Ascending aorta (tissue), 2 donors: ENCODE measurements at regions not wholly inside any gene's neighbourhood (a gene's known extent, or its start where the extent isn't known, plus 50 kb on each side); places are given as distances from the start of the nearest gene placed in this dataset.
A peak's percentile ranks its signal among the peaks of the same experiment; 100 is the strongest.

ENCODE experiments used
- DNase-seq, 2 donors: peaks; one replicate each; pipeline ENCODE4 v3.0.0-alpha.2; 2019; ENCODE audit warnings: low spot score in 2 of 2
- H3K27ac ChIP-seq, 2 donors: fragments of 200-600 bp; sonication (generic); one replicate each; pipeline ENCODE4 v1.5.1; 2016 to 2017; ENCODE audit warnings: mild to moderate bottlenecking in 1 of 2
- H3K27me3 ChIP-seq: fragments of 200-600 bp; sonication (generic); one replicate; pipeline ENCODE4 v1.5.1; 2017
- H3K36me3 ChIP-seq, 2 donors: fragments of 200-600 bp; sonication (generic); one replicate each; pipeline ENCODE4 v1.5.1; 2016
- H3K4me1 ChIP-seq, 2 donors: fragments of 200-600 bp; sonication (generic); one replicate each; pipeline ENCODE4 v1.5.1; 2016 to 2017; ENCODE audit warnings: mild to moderate bottlenecking in 1 of 2
- H3K4me3 ChIP-seq, 2 donors: fragments of 200-600 bp; sonication (generic); one replicate each; pipeline ENCODE4 v1.5.1; 2016 to 2017; ENCODE audit warnings: mild to moderate bottlenecking in 1 of 2
- H3K9me3 ChIP-seq, 2 donors: fragments of 200-600 bp; sonication (generic); one replicate each; pipeline ENCODE4 v1.5.1; 2016
- CTCF ChIP-seq, 3 experiments: fragments of 200-600 bp in 2 of 3; fragments of 450-650 bp in 1 of 3; sonication (generic) in 2 of 3; IDR thresholded peaks; one replicate each; pipeline ENCODE4 v1.5.1; 2016 to 2019; ENCODE audit warnings: antibody characterized with exemption in 3 of 3, mild to moderate bottlenecking in 1 of 3, moderate library complexity in 1 of 3
- intact Hi-C: fragments of 100-400 bp; cut with DNase I; formaldehyde crosslinking; loops from one replicate; pipeline ENCODE4 v1.15.1; 2023

- no peaks in the 10 kb centered on the region for H3K9me3 ChIP-seq
- intact Hi-C loops, result no loop called here
- no peak for TF ChIP-seq CTCF (IDR thresholded peaks at IDR 0.05)
- no peaks in the 10 kb centered on the region for H3K27me3 ChIP-seq
- H3K36me3 ChIP-seq, result no peaks in the 10 kb centered on the region
- peak in 1 of 2 donors; percentile 7 for DNase-seq
- no peaks in the 10 kb centered on the region for H3K4me1 ChIP-seq
- H3K4me3 ChIP-seq, result no peak overlapping the region
- H3K27ac ChIP-seq, result no peak overlapping the region
Measured at GRCh38 chr17:33651686-33652085, 358.6 kb upstream of the ASIC2 start.

- no peaks in the 10 kb centered on the region for H3K4me1 ChIP-seq
- intact Hi-C loops, result no loop called here
- H3K4me3 ChIP-seq, result no peak overlapping the region
Measured at GRCh38 chr17:33652731-33653398, 359.8 kb upstream of the ASIC2 start.

GRCh38 chr17:33653399-33653788 lies 360.3 kb upstream of the ASIC2 start:
- no peaks in the 10 kb centered on the region for H3K4me1 ChIP-seq
- no peak overlapping the region for H3K4me3 ChIP-seq
- no peak for DNase-seq
- no peaks in the 10 kb centered on the region for H3K36me3 ChIP-seq
- TF ChIP-seq CTCF (IDR thresholded peaks at IDR 0.05), result no peak
- no peak overlapping the region for H3K27ac ChIP-seq
- H3K9me3 ChIP-seq, result no peaks in the 10 kb centered on the region
- H3K27me3 ChIP-seq, result no peaks in the 10 kb centered on the region
- intact Hi-C loops, result no loop called here

More at GRCh38 chr17:33652731-33653398, 359.8 kb upstream of the ASIC2 start:
- H3K27ac ChIP-seq, result no peak overlapping the region
- no peaks in the 10 kb centered on the region for H3K36me3 ChIP-seq
- H3K27me3 ChIP-seq, result no peaks in the 10 kb centered on the region
- peak in 1 of 2 donors; percentile 2 for DNase-seq
- no peaks in the 10 kb centered on the region for H3K9me3 ChIP-seq
- no peak for TF ChIP-seq CTCF (IDR thresholded peaks at IDR 0.05)

- TF ChIP-seq CTCF (IDR thresholded peaks at IDR 0.05), result no peak
- intact Hi-C loops, result no loop called here
- Histone ChIP-seq H3K36me3 (no peaks in the 10 kb centered on the region), H3K27ac (no peak overlapping the region), H3K4me1 (no peaks in the 10 kb centered on the region), H3K27me3 (no peaks in the 10 kb centered on the region), H3K4me3 (no peak overlapping the region), H3K9me3 (no peaks in the 10 kb centered on the region)
- DNase-seq, result no peak
Measured at GRCh38 chr17:33657181-33657580, 364.1 kb upstream of the ASIC2 start.

- Histone ChIP-seq H3K4me3 (no peak overlapping the region), H3K9me3 (no peaks in the 10 kb centered on the region), H3K4me1 (no peaks in the 10 kb centered on the region), H3K27me3 (no peaks in the 10 kb centered on the region), H3K36me3 (no peaks in the 10 kb centered on the region), H3K27ac (no peak overlapping the region)
- TF ChIP-seq CTCF (IDR thresholded peaks at IDR 0.05), result no peak
- intact Hi-C loops, result no loop called here
- no peak for DNase-seq
Measured at GRCh38 chr17:33661975-33662374, 368.9 kb upstream of the ASIC2 start.
